HL-60 (cell line): ENCODE measurements at regions not wholly inside any gene's neighbourhood (a gene's known extent, or its start where the extent isn't known, plus 50 kb on each side); places are given as distances from the start of the nearest gene placed in this dataset.

Experiments used
- DNase-seq, 2 experiments: peaks; one replicate each; pipeline ENCODE4 v3.0.0-alpha.2; 2010 to 2020; ENCODE audit warnings: low read depth in 1 of 2, low spot score in 1 of 2
- H3K27ac ChIP-seq: fragments of 250-450 bp; sonication (Bioruptor Pico); replicated peaks from 2 replicates; pipeline ENCODE4 v1.5.1; 2020; ENCODE audit warnings: mild to moderate bottlenecking, moderate library complexity
- H3K27me3 ChIP-seq: fragments of 250-450 bp; sonication (Bioruptor Pico); 2 replicates; pipeline ENCODE4 v1.5.1; 2021; ENCODE audit warnings: mild to moderate bottlenecking, moderate library complexity; ENCODE audit not compliant: insufficient read depth, poor library complexity, severe bottlenecking
- H3K4me3 ChIP-seq: replicated peaks from 2 replicates; pipeline ENCODE4 v1.5.1; 2011; ENCODE audit warnings: mild to moderate bottlenecking, control low read depth, low read length; ENCODE audit not compliant: insufficient read depth
- CTCF ChIP-seq: IDR thresholded peaks from one replicate; pipeline ENCODE4 v1.5.1; 2011; ENCODE audit warnings: low read length, control low read depth, inconsistent platforms; ENCODE audit not compliant: insufficient read depth
- GABPA ChIP-seq: IDR thresholded peaks from 2 replicates; pipeline ENCODE4 v1.6.1; 2012; ENCODE audit warnings: low read depth
- POLR2AphosphoS5 ChIP-seq: IDR thresholded peaks from 2 replicates; pipeline ENCODE4 v1.6.1; 2012; ENCODE audit warnings: low read depth
- REST ChIP-seq: IDR thresholded peaks from 2 replicates; pipeline ENCODE4 v1.6.1; 2012; ENCODE audit warnings: low read depth; ENCODE audit not compliant: insufficient replicate concordance
- SPI1 ChIP-seq: IDR thresholded peaks from 2 replicates; pipeline ENCODE4 v1.6.1; 2012; ENCODE audit warnings: low read depth, mild to moderate bottlenecking, borderline replicate concordance

- no peak for TF ChIP-seq POLR2AphosphoS5
- no peak for TF ChIP-seq SPI1
- no peak for TF ChIP-seq GABPA
- TF ChIP-seq REST: no peak
- no peak for TF ChIP-seq CTCF
- no peak overlapping the region for H3K27ac ChIP-seq
- H3K4me3 ChIP-seq: no peak overlapping the region
- no peak for DNase-seq
- H3K27me3 ChIP-seq: no peaks in the 10 kb centered on the region
Observed at GRCh38 chr12:59040656-59041055, 120.4 kb upstream of the LRIG3 start.

GRCh38 chr12:59040043-59040442 lies 119.7 kb upstream of the LRIG3 start:
- TF ChIP-seq REST (no peak), GABPA (no peak), SPI1 (no peak), CTCF (no peak)
- Histone ChIP-seq H3K4me3 (no peak overlapping the region), H3K27me3 (no peaks in the 10 kb centered on the region), H3K27ac (no peak overlapping the region)
- DNase-seq: no peak

GRCh38 chr12:59039005-59039404 lies 118.7 kb upstream of the LRIG3 start:
- no peak for DNase-seq
- TF ChIP-seq POLR2AphosphoS5 (no peak), SPI1 (no peak), GABPA (no peak), CTCF (no peak), REST (no peak)

More at GRCh38 chr12:59039005-59039404, 118.7 kb upstream of the LRIG3 start:
- Histone ChIP-seq H3K4me3 (no peak overlapping the region), H3K27ac (no peak overlapping the region), H3K27me3 (no peaks in the 10 kb centered on the region)
